ENCODE measurements at regions not wholly inside any gene's neighbourhood (a gene's known extent, or its start where the extent isn't known, plus 50 kb on each side); places are given as distances from the start of the nearest gene placed in this dataset.

GRCh38 chr20:10951216-10951615 lies 277.4 kb upstream of the JAG1 start:
- TF ChIP-seq, protein P1, sequence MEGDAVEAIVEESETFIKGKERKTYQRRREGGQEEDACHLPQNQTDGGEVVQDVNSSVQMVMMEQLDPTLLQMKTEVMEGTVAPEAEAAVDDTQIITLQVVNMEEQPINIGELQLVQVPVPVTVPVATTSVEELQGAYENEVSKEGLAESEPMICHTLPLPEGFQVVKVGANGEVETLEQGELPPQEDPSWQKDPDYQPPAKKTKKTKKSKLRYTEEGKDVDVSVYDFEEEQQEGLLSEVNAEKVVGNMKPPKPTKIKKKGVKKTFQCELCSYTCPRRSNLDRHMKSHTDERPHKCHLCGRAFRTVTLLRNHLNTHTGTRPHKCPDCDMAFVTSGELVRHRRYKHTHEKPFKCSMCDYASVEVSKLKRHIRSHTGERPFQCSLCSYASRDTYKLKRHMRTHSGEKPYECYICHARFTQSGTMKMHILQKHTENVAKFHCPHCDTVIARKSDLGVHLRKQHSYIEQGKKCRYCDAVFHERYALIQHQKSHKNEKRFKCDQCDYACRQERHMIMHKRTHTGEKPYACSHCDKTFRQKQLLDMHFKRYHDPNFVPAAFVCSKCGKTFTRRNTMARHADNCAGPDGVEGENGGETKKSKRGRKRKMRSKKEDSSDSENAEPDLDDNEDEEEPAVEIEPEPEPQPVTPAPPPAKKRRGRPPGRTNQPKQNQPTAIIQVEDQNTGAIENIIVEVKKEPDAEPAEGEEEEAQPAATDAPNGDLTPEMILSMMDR (IDR thresholded peaks at IDR 0.05) = no peak
- TF ChIP-seq POLR2AphosphoS5 (IDR thresholded peaks at IDR 0.05; ENCODE audit: low read depth, low read length) (no peak), SIN3A (IDR thresholded peaks at IDR 0.05; ENCODE audit: borderline replicate concordance, insufficient read depth, low read depth, low read length) (no peak)

Data from Panc1 (cell line).